ENCODE measurements at regions not wholly inside any gene's neighbourhood (a gene's known extent, or its start where the extent isn't known, plus 50 kb on each side); places are given as distances from the start of the nearest gene placed in this dataset.

GRCh38 chr4:52373650-52374049 is 285.5 kb downstream of the USP46 start:
- Histone ChIP-seq H3K4me1 (ENCODE audit: insufficient read depth, low read length) (no peaks in the 10 kb centered on the region), H3K36me3 (ENCODE audit: insufficient read depth, low read length) (no peaks in the 10 kb centered on the region), H3K9me3 (ENCODE audit: insufficient read depth, low read length, severe bottlenecking) (no peaks in the 10 kb centered on the region), H3K4me3 (ENCODE audit: low read depth in 1 of 2, low read length in 2 of 2) (no peak overlapping the region), H3K9ac (ENCODE audit: low read depth, low read length) (no peak overlapping the region), H3K79me2 (ENCODE audit: insufficient read depth, low read length) (no peaks in the 10 kb centered on the region), H3K4me2 (ENCODE audit: insufficient read depth, low read length) (no peak overlapping the region), H3K27me3 (ENCODE audit: insufficient read depth, low read length, poor library complexity) (no peaks in the 10 kb centered on the region), H2AFZ (ENCODE audit: low read depth, low read length) (no peak overlapping the region), H3K27ac (ENCODE audit: low read length) (no peak overlapping the region), H4K20me1 (ENCODE audit: insufficient read depth, low read length) (no peaks in the 10 kb centered on the region)
- TF ChIP-seq EZH2 (IDR thresholded peaks at IDR 0.05; ENCODE audit: borderline replicate concordance, low read depth, low read length, severe bottlenecking) (no peak), CTCF (IDR thresholded peaks at IDR 0.05; ENCODE audit: borderline replicate concordance, extremely low read depth, low read length, poor library complexity, severe bottlenecking) (no peak)
- ATAC-seq (ENCODE audit: insufficient read depth, low read depth), result no peak
- DNase-seq, result no peak

DNA sequence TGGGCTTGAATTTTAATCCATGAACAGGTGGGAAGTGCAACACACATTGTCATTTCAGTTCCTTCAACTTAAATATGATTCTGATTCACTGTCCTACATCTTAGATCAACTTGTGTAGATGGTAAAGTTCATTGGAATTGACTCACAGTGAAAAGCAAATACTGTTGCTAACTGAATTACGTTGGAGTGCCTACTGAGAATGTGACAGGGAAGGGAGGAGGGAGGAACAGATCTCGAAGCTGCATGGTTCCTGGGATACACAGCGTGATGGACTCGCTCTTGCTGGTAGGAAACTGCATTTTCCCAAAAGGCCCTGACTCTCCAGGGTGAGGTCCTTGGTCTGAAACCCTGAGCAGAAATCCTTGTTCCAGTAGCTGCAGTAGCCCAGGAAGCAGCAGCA is 284.2 kb downstream of the USP46 start:
- H2AFZ ChIP-seq (ENCODE audit: low read depth, low read length), result no peak overlapping the region
- no peak overlapping the region for H3K9ac ChIP-seq (ENCODE audit: low read depth, low read length)
- H3K9me3 ChIP-seq (ENCODE audit: insufficient read depth, low read length, severe bottlenecking), result no peaks in the 10 kb centered on the region
- no peaks in the 10 kb centered on the region for H3K4me1 ChIP-seq (ENCODE audit: insufficient read depth, low read length)
- ATAC-seq (ENCODE audit: insufficient read depth, low read depth) (no peak), DNase-seq (no peak)
- H3K36me3 ChIP-seq (ENCODE audit: insufficient read depth, low read length), result no peaks in the 10 kb centered on the region
- no peaks in the 10 kb centered on the region for H3K79me2 ChIP-seq (ENCODE audit: insufficient read depth, low read length)
- no peak overlapping the region for H3K27ac ChIP-seq (ENCODE audit: low read length)
- H3K4me3 ChIP-seq (ENCODE audit: low read depth in 1 of 2, low read length in 2 of 2), result no peak overlapping the region
- TF ChIP-seq EZH2 (IDR thresholded peaks at IDR 0.05; ENCODE audit: borderline replicate concordance, low read depth, low read length, severe bottlenecking), result no peak
- no peak for TF ChIP-seq CTCF (IDR thresholded peaks at IDR 0.05; ENCODE audit: borderline replicate concordance, extremely low read depth, low read length, poor library complexity, severe bottlenecking)
- H4K20me1 ChIP-seq (ENCODE audit: insufficient read depth, low read length), result no peaks in the 10 kb centered on the region
- no peak overlapping the region for H3K4me2 ChIP-seq (ENCODE audit: insufficient read depth, low read length)
- H3K27me3 ChIP-seq (ENCODE audit: insufficient read depth, low read length, poor library complexity), result no peaks in the 10 kb centered on the region

DNA sequence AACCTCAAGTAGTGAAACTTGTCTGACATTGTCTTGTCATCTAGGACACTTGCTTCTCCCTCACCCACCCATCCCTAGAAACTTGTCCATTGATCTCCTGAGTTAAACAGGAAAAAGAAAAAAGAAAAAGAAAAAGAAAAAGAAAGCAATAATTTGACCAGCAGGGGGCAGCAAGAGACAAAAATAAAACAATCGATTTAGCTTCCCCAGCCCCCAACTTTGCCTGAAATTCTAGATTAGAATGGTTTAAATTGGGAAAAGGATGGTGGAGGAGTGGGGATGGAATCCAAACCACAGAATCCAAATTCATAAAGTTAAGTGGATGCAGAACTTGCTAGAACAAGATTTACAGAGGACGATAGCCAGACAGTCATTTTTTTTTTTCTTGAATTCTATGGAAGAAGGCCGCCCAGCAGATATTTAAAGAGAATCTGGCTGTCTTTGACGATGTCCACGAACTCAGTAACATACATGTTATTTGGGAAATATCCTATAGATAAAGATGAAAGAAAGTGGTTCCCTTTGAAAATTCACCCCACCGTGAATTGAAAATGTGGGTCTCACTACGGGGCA is 282.9 kb downstream of the USP46 start:
- no peaks in the 10 kb centered on the region for H3K27me3 ChIP-seq (ENCODE audit: insufficient read depth, low read length, poor library complexity)
- H3K9me3 ChIP-seq (ENCODE audit: insufficient read depth, low read length, severe bottlenecking), result no peaks in the 10 kb centered on the region
- H3K4me1 ChIP-seq (ENCODE audit: insufficient read depth, low read length), result no peaks in the 10 kb centered on the region
- H3K79me2 ChIP-seq (ENCODE audit: insufficient read depth, low read length), result no peaks in the 10 kb centered on the region
- H4K20me1 ChIP-seq (ENCODE audit: insufficient read depth, low read length), result no peaks in the 10 kb centered on the region
- no peak overlapping the region for H3K4me3 ChIP-seq (ENCODE audit: low read depth in 1 of 2, low read length in 2 of 2)
- no peak overlapping the region for H3K27ac ChIP-seq (ENCODE audit: low read length)
- TF ChIP-seq EZH2 (IDR thresholded peaks at IDR 0.05; ENCODE audit: borderline replicate concordance, low read depth, low read length, severe bottlenecking) (no peak), CTCF (IDR thresholded peaks at IDR 0.05; ENCODE audit: borderline replicate concordance, extremely low read depth, low read length, poor library complexity, severe bottlenecking) (peak; percentile 76)
- H2AFZ ChIP-seq (ENCODE audit: low read depth, low read length), result no peak overlapping the region
- H3K36me3 ChIP-seq (ENCODE audit: insufficient read depth, low read length), result no peaks in the 10 kb centered on the region
- no peak overlapping the region for H3K9ac ChIP-seq (ENCODE audit: low read depth, low read length)
- DNase-seq (peak; percentile 29), ATAC-seq (ENCODE audit: insufficient read depth, low read depth) (peak; percentile 29; the same call in 1 of the 3 replicates)
- no peak overlapping the region for H3K4me2 ChIP-seq (ENCODE audit: insufficient read depth, low read length)

- Histone ChIP-seq H2AFZ (ENCODE audit: low read depth, low read length) (no peak overlapping the region), H3K36me3 (ENCODE audit: insufficient read depth, low read length) (no peaks in the 10 kb centered on the region), H3K4me1 (ENCODE audit: insufficient read depth, low read length) (no peaks in the 10 kb centered on the region), H3K27me3 (ENCODE audit: insufficient read depth, low read length, poor library complexity) (no peaks in the 10 kb centered on the region), H3K4me2 (ENCODE audit: insufficient read depth, low read length) (no peak overlapping the region), H3K9me3 (ENCODE audit: insufficient read depth, low read length, severe bottlenecking) (no peaks in the 10 kb centered on the region), H3K9ac (ENCODE audit: low read depth, low read length) (no peak overlapping the region), H3K4me3 (ENCODE audit: low read depth in 1 of 2, low read length in 2 of 2) (no peak overlapping the region), H4K20me1 (ENCODE audit: insufficient read depth, low read length) (no peaks in the 10 kb centered on the region), H3K79me2 (ENCODE audit: insufficient read depth, low read length) (no peaks in the 10 kb centered on the region), H3K27ac (ENCODE audit: low read length) (no peak overlapping the region)
- TF ChIP-seq CTCF (IDR thresholded peaks at IDR 0.05; ENCODE audit: borderline replicate concordance, extremely low read depth, low read length, poor library complexity, severe bottlenecking), result no peak
- ATAC-seq (ENCODE audit: insufficient read depth, low read depth), result no peak
- DNase-seq, result no peak
Observed at GRCh38 chr4:52377563-52377962, 281.5 kb downstream of the USP46 start.

All from DND-41 (cell line).